HG03457 (cell line): ENCODE measurements at regions not wholly inside any gene's neighbourhood (a gene's known extent, or its start where the extent isn't known, plus 50 kb on each side); places are given as distances from the start of the nearest gene placed in this dataset.

ENCODE experiments used
- ATAC-seq: cut with Tn5 transposase; IDR thresholded peaks from one replicate; pipeline ENCODE4 v1.9.1; 2021; ENCODE audit warnings: moderate number of reproducible peaks; ENCODE audit not compliant: unreplicated experiment

GRCh38 chr20:41811456-41811855 lies 193.3 kb upstream of the CHD6 start:
- no peak for ATAC-seq

GRCh38 chr20:41800040-41800439 lies 181.9 kb upstream of the CHD6 start:
- no peak for ATAC-seq

- no peak for ATAC-seq
Measured at GRCh38 chr20:41798930-41799502, 180.8 kb upstream of the CHD6 start.

GRCh38 chr20:41786158-41786557 lies 168.0 kb upstream of the CHD6 start:
- no peak for ATAC-seq

- ATAC-seq = no peak
Measured at GRCh38 chr20:41784209-41784958, 166.2 kb upstream of the CHD6 start.

GRCh38 chr20:41783423-41784208 lies 165.4 kb upstream of the CHD6 start:
- peak; percentile 58 for ATAC-seq

GRCh38 chr20:41782730-41783406 lies 164.7 kb upstream of the CHD6 start:
- no peak for ATAC-seq

GRCh38 chr20:41782255-41782654 lies 164.1 kb upstream of the CHD6 start:
- ATAC-seq = no peak

GRCh38 chr20:41776421-41776820 lies 158.2 kb upstream of the CHD6 start:
- no peak for ATAC-seq

- no peak for ATAC-seq
Measured at GRCh38 chr20:41774291-41774690, 156.1 kb upstream of the CHD6 start.

GRCh38 chr20:41770965-41771364 lies 152.8 kb upstream of the CHD6 start:
- ATAC-seq = no peak

GRCh38 chr20:41770427-41770826 lies 152.2 kb upstream of the CHD6 start:
- no peak for ATAC-seq

- no peak for ATAC-seq
Measured at GRCh38 chr20:41769592-41770018, 151.4 kb upstream of the CHD6 start.

GRCh38 chr20:41750137-41750536 lies 132.0 kb upstream of the CHD6 start:
- ATAC-seq = no peak

- ATAC-seq = no peak
Measured at GRCh38 chr20:41748756-41749582, 130.8 kb upstream of the CHD6 start.

- ATAC-seq = no peak
Measured at GRCh38 chr20:41748051-41748450, 129.9 kb upstream of the CHD6 start.

- ATAC-seq = no peak
Measured at GRCh38 chr20:41747226-41747625, 129.0 kb upstream of the CHD6 start.

- no peak for ATAC-seq
Measured at GRCh38 chr20:41746635-41747034, 128.5 kb upstream of the CHD6 start.

- ATAC-seq = no peak
Measured at GRCh38 chr20:41738604-41739206, 120.5 kb upstream of the CHD6 start.

GRCh38 chr20:41735949-41736348 lies 117.8 kb upstream of the CHD6 start:
- no peak for ATAC-seq
